Astrocyte of the spinal cord (primary cell): ENCODE measurements at regions not wholly inside any gene's neighbourhood (a gene's known extent, or its start where the extent isn't known, plus 50 kb on each side); places are given as distances from the start of the nearest gene placed in this dataset.
A peak's percentile ranks its signal among the peaks of the same experiment; 100 is the strongest.

Source experiments
- DNase-seq: peaks from one replicate; pipeline ENCODE4 v3.0.0; 2011; ENCODE audit warnings: low read depth, low spot score
- H3K4me3 ChIP-seq: 2 replicates; pipeline ENCODE4 v1.5.1; 2011; ENCODE audit warnings: low read depth, mild to moderate bottlenecking, low read length, moderate library complexity
- in situ Hi-C: cut with HindIII; loops from 2 replicates; pipeline ENCODE4 v1.10.0; 2017; ENCODE audit warnings: low sequenced_read_pairs
- TF ChIP-seq, protein P1 (sequence below): IDR thresholded peaks from 2 replicates; pipeline ENCODE4 v1.5.1; 2012; ENCODE audit warnings: low read depth, mild to moderate bottlenecking, low read length, inconsistent platforms

DNA sequence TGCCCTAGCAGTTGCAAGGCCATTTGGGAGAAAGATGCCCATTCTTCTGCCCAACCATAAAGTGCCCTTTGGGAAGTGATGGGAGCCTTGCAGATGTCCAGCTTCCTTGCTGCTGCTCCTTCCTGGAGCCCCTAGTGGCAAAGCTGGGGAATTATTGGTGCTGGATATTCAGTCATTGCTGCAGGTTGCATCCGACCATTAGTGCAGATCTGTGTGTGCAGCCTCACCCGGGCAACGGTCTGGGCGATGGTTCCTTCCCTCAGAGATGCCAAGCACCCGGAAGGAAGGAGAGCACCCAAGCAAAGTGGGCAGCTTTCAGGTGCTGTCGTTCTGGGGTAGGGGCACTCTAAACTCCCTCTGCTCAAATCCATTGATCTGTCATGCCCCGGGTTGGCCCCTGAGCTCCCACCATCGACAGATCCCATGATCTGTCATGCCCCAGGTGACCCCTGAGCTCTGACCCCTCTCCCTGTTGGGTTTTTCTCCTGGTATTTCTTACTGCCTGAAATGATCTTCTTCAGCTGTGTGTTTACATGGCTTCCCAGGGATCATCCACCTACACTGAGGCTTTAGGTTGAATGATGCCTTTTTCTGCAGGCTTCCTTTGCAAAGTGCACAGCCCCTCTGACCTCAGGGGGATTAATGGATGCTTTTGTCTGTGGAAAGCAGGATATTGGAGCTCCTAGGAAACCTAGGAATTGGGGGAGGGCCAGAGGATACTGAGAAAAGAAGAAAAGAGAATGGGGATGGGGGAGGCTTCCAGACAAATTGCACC, 467.5 kb downstream of the PTPRU start:
- no peak overlapping the region for H3K4me3 ChIP-seq
- DNase-seq: peak; percentile 53
- in situ Hi-C loops: loop anchor here (25.0 kb wide), 1 partner anchor 466 kb away; the partner anchor contains the start of genes MECR and PTPRU
- TF ChIP-seq, protein P1, sequence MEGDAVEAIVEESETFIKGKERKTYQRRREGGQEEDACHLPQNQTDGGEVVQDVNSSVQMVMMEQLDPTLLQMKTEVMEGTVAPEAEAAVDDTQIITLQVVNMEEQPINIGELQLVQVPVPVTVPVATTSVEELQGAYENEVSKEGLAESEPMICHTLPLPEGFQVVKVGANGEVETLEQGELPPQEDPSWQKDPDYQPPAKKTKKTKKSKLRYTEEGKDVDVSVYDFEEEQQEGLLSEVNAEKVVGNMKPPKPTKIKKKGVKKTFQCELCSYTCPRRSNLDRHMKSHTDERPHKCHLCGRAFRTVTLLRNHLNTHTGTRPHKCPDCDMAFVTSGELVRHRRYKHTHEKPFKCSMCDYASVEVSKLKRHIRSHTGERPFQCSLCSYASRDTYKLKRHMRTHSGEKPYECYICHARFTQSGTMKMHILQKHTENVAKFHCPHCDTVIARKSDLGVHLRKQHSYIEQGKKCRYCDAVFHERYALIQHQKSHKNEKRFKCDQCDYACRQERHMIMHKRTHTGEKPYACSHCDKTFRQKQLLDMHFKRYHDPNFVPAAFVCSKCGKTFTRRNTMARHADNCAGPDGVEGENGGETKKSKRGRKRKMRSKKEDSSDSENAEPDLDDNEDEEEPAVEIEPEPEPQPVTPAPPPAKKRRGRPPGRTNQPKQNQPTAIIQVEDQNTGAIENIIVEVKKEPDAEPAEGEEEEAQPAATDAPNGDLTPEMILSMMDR: peak; percentile 89

DNA sequence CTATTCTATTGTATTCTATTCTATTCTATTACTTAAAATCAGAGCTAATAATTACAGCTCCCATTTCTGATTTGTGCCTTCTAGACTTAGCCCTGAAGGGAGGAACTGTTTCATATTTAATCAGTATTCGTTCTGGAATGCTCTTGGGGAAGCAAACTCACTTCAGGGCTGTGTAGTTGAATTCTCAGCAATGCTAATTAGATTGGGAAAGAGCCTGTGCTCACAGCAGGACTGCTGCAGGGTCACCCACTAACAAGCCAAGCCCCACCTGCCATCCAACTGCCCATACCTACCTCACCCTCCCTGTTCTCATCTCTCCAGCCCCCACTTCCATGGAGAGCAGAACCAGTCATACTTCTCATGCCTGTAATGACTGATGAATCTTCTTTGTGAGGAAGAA, 464.2 kb downstream of the PTPRU start:
- in situ Hi-C loops: loop anchor here (25.0 kb wide), 1 partner anchor 463 kb away; the partner anchor contains the start of genes MECR and PTPRU
- no peak overlapping the region for H3K4me3 ChIP-seq
- TF ChIP-seq, protein P1: no peak
- DNase-seq: no peak

DNA sequence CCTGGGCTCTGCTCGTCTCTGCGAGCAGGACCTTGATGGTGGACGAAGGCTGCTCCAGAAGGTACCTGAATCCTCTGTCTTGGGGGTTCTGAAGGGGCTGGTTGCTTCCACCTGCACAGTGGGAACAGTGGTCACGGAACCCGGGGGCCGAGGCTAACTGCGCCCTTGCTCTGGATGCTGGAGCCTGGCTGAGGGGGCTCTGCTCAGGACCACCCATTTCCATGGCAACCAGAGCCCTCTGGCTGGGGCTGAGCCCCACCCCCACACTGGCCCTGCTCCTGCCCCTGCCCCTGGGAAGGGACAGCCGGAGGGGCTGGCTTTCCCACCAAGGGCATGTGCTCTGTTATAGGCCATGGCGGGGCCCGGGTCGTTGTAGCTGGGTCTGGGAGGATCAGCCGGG, 462.3 kb downstream of the PTPRU start:
- TF ChIP-seq, protein P1: no peak
- DNase-seq: no peak
- H3K4me3 ChIP-seq: no peak overlapping the region
- in situ Hi-C loops: no loop called here

DNA sequence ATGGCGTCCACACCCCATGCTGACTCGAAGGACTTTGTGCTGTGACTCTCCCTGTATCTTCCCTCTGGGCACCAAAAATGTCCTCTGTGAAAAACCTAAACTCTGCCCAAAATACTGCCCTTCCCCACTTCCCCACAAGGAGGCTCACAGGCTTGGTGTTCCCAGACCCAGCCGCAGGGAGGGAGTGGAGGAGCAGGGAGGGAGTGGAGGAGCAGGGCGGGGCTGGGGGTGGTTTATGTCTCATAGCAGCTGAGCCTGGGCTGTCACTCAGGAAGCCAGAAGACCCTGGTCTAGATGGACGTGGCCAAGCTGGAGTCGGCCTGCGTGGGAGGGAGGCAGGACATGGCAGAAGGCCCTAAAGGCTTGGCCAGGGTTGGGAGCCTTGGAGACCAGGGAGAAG, 461.7 kb downstream of the PTPRU start:
- TF ChIP-seq, protein P1: peak; percentile 84
- peak; percentile 62 for DNase-seq
- in situ Hi-C loops: no loop called here

DNA sequence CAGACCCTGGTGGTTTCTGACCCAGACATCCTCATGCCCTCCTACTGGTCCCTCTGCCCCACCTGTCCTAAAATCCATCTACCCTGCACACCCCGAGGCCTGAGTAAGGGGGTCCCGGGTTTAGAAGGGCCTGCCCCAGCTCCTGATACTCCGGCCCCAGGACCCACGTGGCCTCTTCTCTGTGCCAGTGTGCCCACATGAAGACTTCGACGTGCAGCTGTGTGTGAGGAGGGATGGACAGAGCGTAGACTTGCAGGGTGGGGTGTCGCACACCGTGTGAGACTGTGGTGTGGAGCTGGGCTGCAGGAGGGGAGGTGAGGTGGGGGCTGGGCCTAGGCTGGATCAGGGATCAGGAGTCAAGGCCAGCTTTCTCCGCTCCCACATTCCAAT, 461.1 kb downstream of the PTPRU start:
- no peak for DNase-seq
- TF ChIP-seq, protein P1: no peak
- H3K4me3 ChIP-seq: no peak overlapping the region
- in situ Hi-C loops: no loop called here

More for the DNA sequence above, 461.7 kb downstream of the PTPRU start:
- H3K4me3 ChIP-seq: no peak overlapping the region

DNA sequence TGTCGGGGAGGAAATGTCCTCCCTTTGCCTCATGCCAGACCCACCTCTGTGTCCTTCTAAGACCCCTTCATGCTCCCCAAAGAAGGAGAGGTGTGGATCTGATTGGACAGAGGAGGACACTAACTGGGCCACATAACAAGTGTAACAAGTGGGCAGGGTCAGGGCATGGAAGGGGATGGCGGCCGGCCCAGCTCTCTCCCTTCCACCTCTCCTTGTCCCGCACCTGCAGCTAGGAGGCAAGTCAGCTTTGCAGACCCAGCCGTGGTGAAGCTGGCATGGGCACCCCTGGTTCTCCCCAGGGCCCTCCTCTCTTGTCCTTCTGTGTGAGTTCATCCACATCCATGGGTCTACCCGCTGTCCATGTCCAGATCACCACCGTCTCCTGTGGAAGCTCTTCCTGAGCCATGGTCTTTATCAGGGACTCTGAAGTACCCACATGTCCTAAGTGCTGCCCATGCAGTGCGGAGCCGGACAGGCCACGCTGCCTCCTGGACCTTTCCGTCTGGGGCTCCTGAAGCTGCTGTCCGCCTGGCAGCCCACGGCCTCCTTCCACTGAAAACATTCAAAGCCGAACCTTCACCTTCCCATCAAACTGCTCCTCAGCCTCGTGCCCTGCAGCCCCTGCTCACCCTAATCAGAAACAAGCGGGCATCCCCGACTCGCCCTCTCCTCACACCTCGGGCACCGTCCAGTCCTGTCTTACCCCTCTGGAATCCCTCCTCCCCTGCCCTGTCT, 460.5 kb downstream of the PTPRU start:
- no peak for DNase-seq
- H3K4me3 ChIP-seq: no peak overlapping the region
- in situ Hi-C loops: no loop called here
- TF ChIP-seq, protein P1: no peak
